SK-N-SH (cell line): ENCODE measurements at regions not wholly inside any gene's neighbourhood (a gene's known extent, or its start where the extent isn't known, plus 50 kb on each side); places are given as distances from the start of the nearest gene placed in this dataset.

Source experiments
- CTCF ChIA-PET: fragments of 300-600, 350-600 bp; formaldehyde crosslinking; extraction: SDS; loops from one replicate; lab custom pipeline; 2021; lab: Yijun Ruan, JAX
- POLR2A ChIA-PET: fragments of 350-600 bp; sonication (Branson Sonifier 250); formaldehyde crosslinking; extraction: SDS; loops from one replicate; lab custom pipeline; 2020; ENCODE audit warnings: antibody characterized with exemption, inconsistent platforms; lab: Yijun Ruan, JAX
- DNase-seq: peaks from one replicate; pipeline ENCODE4 v3.0.0; 2012
- H2AFZ ChIP-seq: fragments of 200-600 bp; sonication (generic); 2 replicates; pipeline ENCODE4 v1.8.1; 2016; ENCODE audit warnings: antibody characterized with exemption, mild to moderate bottlenecking, low read depth
- H3F3A ChIP-seq: fragments of 200-600 bp; sonication (generic); replicated peaks from 2 replicates; pipeline ENCODE3; 2016; ENCODE audit warnings: antibody characterized with exemption, mild to moderate bottlenecking; ENCODE audit not compliant: insufficient read depth
- H3K27ac ChIP-seq, 2 experiments: fragments of 200-500 bp in 1 of 2; fragments of 200-600 bp in 1 of 2; sonication (Bioruptor generic) in 1 of 2; sonication (generic), shearing (Covaris generic) in 1 of 2; 2 replicates each; pipeline versions ENCODE4 v1.5.1 to v1.6.1; 2014 to 2016; ENCODE audit warnings: low read depth in 2 of 2, inconsistent platforms in 1 of 2, low read length in 1 of 2, mild to moderate bottlenecking in 1 of 2, mixed read lengths in 1 of 2
- H3K27me3 ChIP-seq: fragments of 200-600 bp; sonication (generic), shearing (Covaris generic); 2 replicates; pipeline ENCODE4 v1.6.1; 2016; ENCODE audit warnings: mixed run types; ENCODE audit not compliant: insufficient read depth
- H3K36me3 ChIP-seq, 2 experiments: fragments of 200-500 bp in 1 of 2; fragments of 200-600 bp in 1 of 2; sonication (Bioruptor generic) in 1 of 2; sonication (generic) in 1 of 2; replicated peaks in 1 of 2; 2 replicates each; pipeline versions ENCODE3 to v1.5.1; 2014 to 2016; ENCODE audit warnings: low read length in 1 of 2, mild to moderate bottlenecking in 1 of 2; ENCODE audit not compliant: insufficient read depth in 2 of 2, control insufficient read depth in 1 of 2
- H3K4me1 ChIP-seq, 2 experiments: fragments of 200-500 bp in 1 of 2; fragments of 200-600 bp in 1 of 2; sonication (Bioruptor generic) in 1 of 2; sonication (generic), shearing (Covaris generic) in 1 of 2; 2 replicates each; pipeline versions ENCODE4 v1.5.1 to v1.6.1; 2014 to 2016; ENCODE audit warnings: low read depth in 1 of 2, low read length in 1 of 2, mixed run types in 1 of 2; ENCODE audit not compliant: insufficient read depth in 2 of 2, control insufficient read depth in 1 of 2
- H3K4me2 ChIP-seq: fragments of 200-600 bp; sonication (generic), shearing (Covaris generic); 2 replicates; pipeline ENCODE4 v1.6.1; 2017; ENCODE audit warnings: mixed run types
- H3K4me3 ChIP-seq, 2 experiments: fragments of 200-500 bp in 1 of 2; fragments of 200-600 bp in 1 of 2; sonication (Bioruptor generic) in 1 of 2; sonication (generic), shearing (Covaris generic) in 1 of 2; 2 replicates each; pipeline versions ENCODE4 v1.5.1 to v1.8.1; 2014 to 2016; ENCODE audit warnings: low read depth in 2 of 2, inconsistent platforms in 1 of 2, low read length in 1 of 2, mild to moderate bottlenecking in 1 of 2, mixed read lengths in 1 of 2, moderate library complexity in 1 of 2
- H3K79me2 ChIP-seq: fragments of 200-600 bp; sonication (generic); 2 replicates; pipeline ENCODE4 v1.8.1; 2017; ENCODE audit warnings: mild to moderate bottlenecking; ENCODE audit not compliant: insufficient read depth
- H3K9ac ChIP-seq: fragments of 200-600 bp; sonication (generic); 2 replicates; pipeline ENCODE4 v1.6.1; 2017; ENCODE audit warnings: mixed run types
- H3K9me2 ChIP-seq: fragments of 200-600 bp; sonication (generic); 2 replicates; pipeline ENCODE4 v1.6.1; 2017; ENCODE audit warnings: mixed run types
- H3K9me3 ChIP-seq: fragments of 200-600 bp; sonication (generic); 2 replicates; pipeline ENCODE4 v1.6.1; 2017; ENCODE audit warnings: mixed run types, mild to moderate bottlenecking, moderate library complexity
- H4K20me1 ChIP-seq: fragments of 200-600 bp; sonication (generic); 2 replicates; pipeline ENCODE4 v1.6.1; 2017; ENCODE audit warnings: mild to moderate bottlenecking, mixed run types; ENCODE audit not compliant: insufficient read depth
- EP300 ChIP-seq, 2 experiments: IDR thresholded peaks; 2 replicates each; pipeline versions ENCODE4 v1.4.0 to v1.6.1; 2012; ENCODE audit warnings: borderline replicate concordance in 1 of 2, low read depth in 1 of 2, low read length in 1 of 2
- EZH2phosphoT487 ChIP-seq: fragments of 200-600 bp; sonication (generic); IDR thresholded peaks from 2 replicates; pipeline ENCODE4 v1.6.1; 2017; ENCODE audit warnings: low read depth, mixed run types, mild to moderate bottlenecking, antibody characterized with exemption, moderate library complexity, borderline replicate concordance
- FOSL2 ChIP-seq: IDR thresholded peaks from 2 replicates; pipeline ENCODE4 v1.4.0; 2012; ENCODE audit warnings: low read depth, mild to moderate bottlenecking, moderate library complexity, borderline replicate concordance
- GABPA ChIP-seq: IDR thresholded peaks from 2 replicates; pipeline ENCODE4 v1.4.0; 2012; ENCODE audit warnings: low read depth, mild to moderate bottlenecking
- GATA2 ChIP-seq: sonication (generic); formaldehyde crosslinking; IDR thresholded peaks from 2 replicates; pipeline ENCODE4 v1.5.0; 2020; ENCODE audit warnings: mild to moderate bottlenecking, missing genetic modification reagents
- POLR2AphosphoS5 ChIP-seq: IDR thresholded peaks from 2 replicates; pipeline ENCODE4 v1.6.1; 2012; ENCODE audit warnings: low read depth, low read length
- RCOR1 ChIP-seq: fragments of 150-350 bp; IDR thresholded peaks from 2 replicates; pipeline ENCODE4 v1.6.1; 2017; ENCODE audit warnings: antibody characterized with exemption, low read length
- SMC3 ChIP-seq: IDR thresholded peaks from 2 replicates; pipeline ENCODE4 v1.6.1; 2012; ENCODE audit warnings: low read depth, low read length, improper control_type of control experiment
- TAF1 ChIP-seq: IDR thresholded peaks from 2 replicates; pipeline ENCODE4 v1.6.1; 2012; ENCODE audit warnings: low read depth, mild to moderate bottlenecking, low read length, moderate library complexity, borderline replicate concordance
- TCF12 ChIP-seq: IDR thresholded peaks from 2 replicates; pipeline ENCODE4 v1.4.0; 2012
- WGBS: methylation state at CpG from one replicate; pipeline ENCODE4 v1.1.6; 2017; ENCODE audit warnings: low lambda C conversion rate; 5-methylcytosine and 5-hydroxymethylcytosine counted together
- TF ChIP-seq, protein P1 (sequence below): IDR thresholded peaks from 2 replicates; pipeline ENCODE4 v1.4.0; 2012; ENCODE audit warnings: low read depth, borderline replicate concordance
- TF ChIP-seq, protein P2 (sequence below): IDR thresholded peaks from 2 replicates; pipeline ENCODE4 v1.4.0; 2012; ENCODE audit warnings: low read depth, borderline replicate concordance
- TF ChIP-seq, protein P3 (sequence below): fragments of 150-350 bp; IDR thresholded peaks from 2 replicates; pipeline ENCODE4 v1.6.1; 2017; ENCODE audit warnings: antibody characterized with exemption, low read length, low read depth, borderline replicate concordance

DNA sequence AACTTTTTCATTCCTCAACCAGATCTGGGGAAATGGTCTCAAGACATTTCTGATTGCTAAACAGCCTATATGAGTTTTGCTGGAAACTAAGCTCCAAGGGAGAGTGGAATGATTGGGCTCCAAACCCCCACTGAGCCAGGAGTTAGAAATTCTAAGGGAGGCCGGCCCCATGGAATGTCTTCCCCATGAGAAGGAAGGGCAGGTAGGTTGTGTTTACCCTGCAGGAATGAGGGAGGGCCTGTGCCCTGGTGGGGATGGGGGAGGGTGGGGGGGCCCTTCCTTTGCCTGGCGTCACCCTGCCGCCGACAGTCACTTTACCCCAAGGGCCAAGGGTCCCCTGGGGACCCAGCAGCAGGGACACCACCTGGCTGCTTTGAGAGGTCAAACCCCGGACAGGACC, 298.9 kb downstream of the TFAP2C start:
- Histone ChIP-seq H3K4me3 (no peak overlapping the region), H2AFZ (no peak overlapping the region), H3K27me3 (peaks cover 53% of the 10 kb centered on the region), H3F3A (no peaks in the 10 kb centered on the region), H3K36me3 (no peaks in the 10 kb centered on the region), H3K79me2 (no peaks in the 10 kb centered on the region), H3K27ac (no peak overlapping the region), H3K9me3 (no peaks in the 10 kb centered on the region), H3K4me2 (no peak overlapping the region), H4K20me1 (no peaks in the 10 kb centered on the region), H3K9me2 (no peaks in the 10 kb centered on the region), H3K9ac (no peak overlapping the region), H3K4me1 (no peaks in the 10 kb centered on the region; a peak in 1 of 4 replicates)
- CTCF ChIA-PET, result no interaction called here
- TF ChIP-seq, protein P1, sequence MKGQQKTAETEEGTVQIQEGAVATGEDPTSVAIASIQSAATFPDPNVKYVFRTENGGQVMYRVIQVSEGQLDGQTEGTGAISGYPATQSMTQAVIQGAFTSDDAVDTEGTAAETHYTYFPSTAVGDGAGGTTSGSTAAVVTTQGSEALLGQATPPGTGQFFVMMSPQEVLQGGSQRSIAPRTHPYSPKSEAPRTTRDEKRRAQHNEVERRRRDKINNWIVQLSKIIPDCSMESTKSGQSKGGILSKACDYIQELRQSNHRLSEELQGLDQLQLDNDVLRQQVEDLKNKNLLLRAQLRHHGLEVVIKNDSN, result no peak
- TF ChIP-seq TAF1, result no peak
- DNase-seq, result no peak
- 6% methylated on average over 5 of the region's 5 CpGs for WGBS
- POLR2A ChIA-PET, result no interaction called here

DNA sequence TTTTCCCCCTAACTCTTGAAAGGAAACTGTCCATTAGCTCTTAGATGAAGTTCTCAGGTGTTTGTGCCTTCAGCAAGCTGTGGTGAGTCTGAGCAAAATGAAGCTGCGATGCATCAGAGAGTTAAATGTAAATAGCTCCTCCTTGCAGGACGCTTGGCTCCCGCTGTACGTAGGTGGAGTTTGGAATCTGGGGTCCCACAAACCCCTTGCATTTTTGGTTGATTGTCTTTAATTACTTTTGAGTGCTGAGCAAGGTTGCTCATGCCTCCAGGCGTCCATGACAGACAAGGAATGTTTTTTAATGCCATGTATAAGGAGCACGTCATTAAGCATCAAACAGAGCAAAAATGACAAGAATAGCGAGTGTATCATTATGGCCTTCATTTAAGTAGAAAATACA, 300.5 kb downstream of the TFAP2C start:
- DNase-seq, result no peak
- H3K9me3 ChIP-seq, result no peaks in the 10 kb centered on the region
- no peaks in the 10 kb centered on the region for H4K20me1 ChIP-seq
- H3K79me2 ChIP-seq, result no peaks in the 10 kb centered on the region
- H2AFZ ChIP-seq, result no peak overlapping the region
- no peaks in the 10 kb centered on the region for H3K36me3 ChIP-seq
- no peaks in the 10 kb centered on the region; a peak in 1 of 4 replicates for H3K4me1 ChIP-seq
- TF ChIP-seq EZH2phosphoT487 (no peak), EP300 (IDR thresholded peaks at IDR 0.05; ENCODE audit: borderline replicate concordance in 1 of 2, low read depth in 1 of 2, low read length in 1 of 2) (no peak), GATA2 (CRISPR knock-in tag) (no peak), SMC3 (no peak), POLR2AphosphoS5 (no peak), TCF12 (no peak), TAF1 (no peak), FOSL2 (no peak), GABPA (no peak), RCOR1 (no peak)
- TF ChIP-seq, protein P2, sequence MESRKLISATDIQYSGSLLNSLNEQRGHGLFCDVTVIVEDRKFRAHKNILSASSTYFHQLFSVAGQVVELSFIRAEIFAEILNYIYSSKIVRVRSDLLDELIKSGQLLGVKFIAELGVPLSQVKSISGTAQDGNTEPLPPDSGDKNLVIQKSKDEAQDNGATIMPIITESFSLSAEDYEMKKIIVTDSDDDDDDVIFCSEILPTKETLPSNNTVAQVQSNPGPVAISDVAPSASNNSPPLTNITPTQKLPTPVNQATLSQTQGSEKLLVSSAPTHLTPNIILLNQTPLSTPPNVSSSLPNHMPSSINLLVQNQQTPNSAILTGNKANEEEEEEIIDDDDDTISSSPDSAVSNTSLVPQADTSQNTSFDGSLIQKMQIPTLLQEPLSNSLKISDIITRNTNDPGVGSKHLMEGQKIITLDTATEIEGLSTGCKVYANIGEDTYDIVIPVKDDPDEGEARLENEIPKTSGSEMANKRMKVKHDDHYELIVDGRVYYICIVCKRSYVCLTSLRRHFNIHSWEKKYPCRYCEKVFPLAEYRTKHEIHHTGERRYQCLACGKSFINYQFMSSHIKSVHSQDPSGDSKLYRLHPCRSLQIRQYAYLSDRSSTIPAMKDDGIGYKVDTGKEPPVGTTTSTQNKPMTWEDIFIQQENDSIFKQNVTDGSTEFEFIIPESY, result no peak
- TF ChIP-seq, protein P3, sequence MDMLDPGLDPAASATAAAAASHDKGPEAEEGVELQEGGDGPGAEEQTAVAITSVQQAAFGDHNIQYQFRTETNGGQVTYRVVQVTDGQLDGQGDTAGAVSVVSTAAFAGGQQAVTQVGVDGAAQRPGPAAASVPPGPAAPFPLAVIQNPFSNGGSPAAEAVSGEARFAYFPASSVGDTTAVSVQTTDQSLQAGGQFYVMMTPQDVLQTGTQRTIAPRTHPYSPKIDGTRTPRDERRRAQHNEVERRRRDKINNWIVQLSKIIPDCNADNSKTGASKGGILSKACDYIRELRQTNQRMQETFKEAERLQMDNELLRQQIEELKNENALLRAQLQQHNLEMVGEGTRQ, result no peak
- TF ChIP-seq, all 33 proteins: peak for 0
- Histone ChIP-seq H3K27ac (no peak overlapping the region), H3K4me2 (no peak overlapping the region), H3F3A (no peaks in the 10 kb centered on the region), H3K9ac (no peak overlapping the region), H3K27me3 (peaks cover 48% of the 10 kb centered on the region), H3K4me3 (no peak overlapping the region), H3K9me2 (no peaks in the 10 kb centered on the region)
- ChIA-PET CTCF (no interaction called here), POLR2A (no interaction called here)
- WGBS, result 25% methylated on average over 7 of the region's 7 CpGs
